Keratinocyte (primary cell): ENCODE measurements at regions not wholly inside any gene's neighbourhood (a gene's known extent, or its start where the extent isn't known, plus 50 kb on each side); places are given as distances from the start of the nearest gene placed in this dataset.

Experiments
- EZH2 ChIP-seq: IDR thresholded peaks from one replicate; pipeline ENCODE4 v1.6.1; 2012; ENCODE audit warnings: inconsistent platforms, mild to moderate bottlenecking, low read length, moderate library complexity
- TF ChIP-seq, protein P1 (sequence below), 3 experiments: IDR thresholded peaks in 1 of 3; conservative IDR thresholded peaks in 1 of 3; optimal IDR thresholded peaks in 1 of 3; 2 replicates in 2 of 3; 3 replicates in 1 of 3; pipeline versions ENCODE3 to v1.5.1; 2011; ENCODE audit warnings: low read length in 3 of 3, mild to moderate bottlenecking in 3 of 3, moderate library complexity in 2 of 3, control low read depth in 1 of 3, inconsistent platforms in 1 of 3; ENCODE audit not compliant: insufficient read depth in 2 of 3; ENCODE audit errors: extremely low read depth in 1 of 3

DNA sequence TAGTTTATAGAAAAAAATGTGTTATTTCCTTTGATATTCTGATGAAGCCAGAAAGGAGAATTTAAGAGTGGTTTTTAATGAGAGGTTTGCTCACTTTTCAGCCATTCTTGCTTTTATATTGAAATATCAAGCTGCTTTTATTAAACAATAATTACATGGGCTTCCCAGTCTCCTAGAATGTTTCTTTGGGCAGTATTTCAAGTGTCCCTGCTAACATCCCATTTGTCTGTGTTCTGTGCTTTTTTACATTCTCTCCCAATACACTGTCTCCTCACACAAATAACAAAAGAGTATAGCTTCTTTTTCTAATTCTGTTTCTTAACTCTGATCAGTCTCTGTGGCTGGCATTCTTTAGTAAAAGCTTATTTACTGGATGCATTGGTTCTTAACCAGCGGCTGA is 145.4 kb downstream of the TPH2 start:
- TF ChIP-seq, protein P1, sequence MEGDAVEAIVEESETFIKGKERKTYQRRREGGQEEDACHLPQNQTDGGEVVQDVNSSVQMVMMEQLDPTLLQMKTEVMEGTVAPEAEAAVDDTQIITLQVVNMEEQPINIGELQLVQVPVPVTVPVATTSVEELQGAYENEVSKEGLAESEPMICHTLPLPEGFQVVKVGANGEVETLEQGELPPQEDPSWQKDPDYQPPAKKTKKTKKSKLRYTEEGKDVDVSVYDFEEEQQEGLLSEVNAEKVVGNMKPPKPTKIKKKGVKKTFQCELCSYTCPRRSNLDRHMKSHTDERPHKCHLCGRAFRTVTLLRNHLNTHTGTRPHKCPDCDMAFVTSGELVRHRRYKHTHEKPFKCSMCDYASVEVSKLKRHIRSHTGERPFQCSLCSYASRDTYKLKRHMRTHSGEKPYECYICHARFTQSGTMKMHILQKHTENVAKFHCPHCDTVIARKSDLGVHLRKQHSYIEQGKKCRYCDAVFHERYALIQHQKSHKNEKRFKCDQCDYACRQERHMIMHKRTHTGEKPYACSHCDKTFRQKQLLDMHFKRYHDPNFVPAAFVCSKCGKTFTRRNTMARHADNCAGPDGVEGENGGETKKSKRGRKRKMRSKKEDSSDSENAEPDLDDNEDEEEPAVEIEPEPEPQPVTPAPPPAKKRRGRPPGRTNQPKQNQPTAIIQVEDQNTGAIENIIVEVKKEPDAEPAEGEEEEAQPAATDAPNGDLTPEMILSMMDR (optimal IDR thresholded peaks at IDR 0.05 in 1 of 3, IDR thresholded peaks at IDR 0.05 in 1 of 3, conservative IDR thresholded peaks at IDR 0.05 in 1 of 3; ENCODE audit: extremely low read depth in 1 of 3, insufficient read depth in 2 of 3, low read length in 3 of 3), result no peak
- TF ChIP-seq EZH2, result no peak
